DND-41 (cell line): ENCODE measurements at regions not wholly inside any gene's neighbourhood (a gene's known extent, or its start where the extent isn't known, plus 50 kb on each side); places are given as distances from the start of the nearest gene placed in this dataset.

ENCODE experiments used
- CTCF ChIP-seq: IDR thresholded peaks from 2 replicates; pipeline ENCODE4 v1.5.1; 2012; ENCODE audit warnings: borderline replicate concordance, low read length, moderate library complexity, mild to moderate bottlenecking; ENCODE audit not compliant: poor library complexity, severe bottlenecking; ENCODE audit errors: extremely low read depth
- EZH2 ChIP-seq: IDR thresholded peaks from 3 replicates; pipeline ENCODE4 v1.6.1; 2012; ENCODE audit warnings: borderline replicate concordance, low read depth, mild to moderate bottlenecking, moderate library complexity, low read length, inconsistent platforms; ENCODE audit not compliant: severe bottlenecking

DNA sequence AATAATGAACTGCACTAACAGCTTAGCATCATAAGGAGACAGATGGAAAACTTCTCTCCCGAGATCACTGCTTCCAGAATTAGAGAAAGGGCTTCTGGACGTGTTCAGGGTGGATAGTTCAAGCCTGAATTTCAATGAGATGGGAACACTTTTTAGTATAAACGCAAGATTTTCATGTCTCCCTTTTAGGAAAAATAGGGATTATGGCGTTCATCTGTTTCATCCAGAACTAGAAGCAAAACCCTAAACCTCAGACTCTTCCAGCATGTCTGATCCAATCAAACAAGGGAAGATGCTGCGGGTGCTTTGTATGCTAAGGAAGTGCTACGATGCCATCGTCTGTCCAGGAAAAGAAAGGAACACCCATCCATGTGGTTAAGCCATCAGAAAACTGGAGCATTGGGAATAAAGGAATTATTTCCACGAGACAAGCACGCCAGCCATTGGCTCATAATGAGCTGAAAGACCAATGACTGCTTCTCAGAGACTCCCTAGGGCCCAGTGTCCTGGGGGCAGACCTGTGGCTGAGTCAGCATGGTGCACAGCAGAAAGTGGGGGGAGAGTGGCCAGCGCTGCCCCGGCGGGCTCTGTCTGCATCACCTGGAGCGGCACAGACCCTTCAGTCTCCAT lies 65.9 kb upstream of the AFF3 start:
- TF ChIP-seq CTCF (no peak), EZH2 (no peak)
